H9 (cell line): ENCODE measurements at regions not wholly inside any gene's neighbourhood (a gene's known extent, or its start where the extent isn't known, plus 50 kb on each side); places are given as distances from the start of the nearest gene placed in this dataset.

Source experiments
- DNase-seq: peaks from one replicate; pipeline ENCODE4 v3.0.0-alpha.2; 2017
- H2AFZ ChIP-seq: one replicate; pipeline ENCODE4 v1.6.1; 2013; ENCODE audit warnings: mild to moderate bottlenecking, low read length, control low read depth, moderate library complexity
- H2AK5ac ChIP-seq: 2 replicates; pipeline ENCODE4 v1.6.1; 2013; ENCODE audit warnings: low read length, control low read depth, mixed read lengths; ENCODE audit not compliant: insufficient read length
- H2BK120ac ChIP-seq: one replicate; pipeline ENCODE4 v1.6.1; 2013; ENCODE audit warnings: low read depth, mild to moderate bottlenecking, low read length, control low read depth, inconsistent platforms; ENCODE audit not compliant: poor library complexity, severe bottlenecking
- H2BK12ac ChIP-seq: 2 replicates; pipeline ENCODE4 v1.6.1; 2013; ENCODE audit warnings: low read length, control low read depth, mixed read lengths, low read depth; ENCODE audit not compliant: insufficient read length
- H2BK15ac ChIP-seq: 2 replicates; pipeline ENCODE4 v1.6.1; 2013; ENCODE audit warnings: low read depth, low read length, control low read depth
- H2BK20ac ChIP-seq: one replicate; pipeline ENCODE4 v1.6.1; 2013; ENCODE audit warnings: low read depth, mild to moderate bottlenecking, low read length, control low read depth, inconsistent platforms; ENCODE audit not compliant: poor library complexity, severe bottlenecking
- H2BK5ac ChIP-seq: 2 replicates; pipeline ENCODE4 v1.6.1; 2013; ENCODE audit warnings: low read length, control low read depth, mixed read lengths; ENCODE audit not compliant: insufficient read length
- H3K14ac ChIP-seq: 2 replicates; pipeline ENCODE4 v1.6.1; 2013; ENCODE audit warnings: low read length, control low read depth; ENCODE audit not compliant: insufficient read depth
- H3K18ac ChIP-seq: 2 replicates; pipeline ENCODE4 v1.6.1; 2013; ENCODE audit warnings: low read depth, mild to moderate bottlenecking, mixed read lengths, low read length, control low read depth; ENCODE audit not compliant: insufficient read length
- H3K23ac ChIP-seq: 2 replicates; pipeline ENCODE4 v1.6.1; 2013; ENCODE audit warnings: low read length, control low read depth, mixed read lengths, low read depth; ENCODE audit not compliant: insufficient read length
- H3K23me2 ChIP-seq: 2 replicates; pipeline ENCODE4 v1.6.1; 2013; ENCODE audit warnings: low read depth, mild to moderate bottlenecking, mixed read lengths, low read length, control low read depth; ENCODE audit not compliant: insufficient read length, poor library complexity, severe bottlenecking
- H3K27ac ChIP-seq: 2 replicates; pipeline ENCODE4 v1.5.1; 2013; ENCODE audit warnings: low read length, control low read depth, mixed read lengths, low read depth; ENCODE audit not compliant: insufficient read length
- H3K27me3 ChIP-seq: 2 replicates; pipeline ENCODE4 v1.6.1; 2013; ENCODE audit warnings: low read length, control low read depth, inconsistent platforms; ENCODE audit not compliant: insufficient read depth
- H3K4ac ChIP-seq: 2 replicates; pipeline ENCODE4 v1.6.1; 2013; ENCODE audit warnings: low read depth, mild to moderate bottlenecking, control low read depth, inconsistent platforms, low read length, moderate library complexity
- H3K4me1 ChIP-seq: 2 replicates; pipeline ENCODE4 v1.6.1; 2013; ENCODE audit warnings: low read length, control low read depth, inconsistent platforms; ENCODE audit not compliant: insufficient read depth
- H3K4me2 ChIP-seq: 2 replicates; pipeline ENCODE4 v1.6.1; 2013; ENCODE audit warnings: low read length, control low read depth, mixed read lengths; ENCODE audit not compliant: insufficient read length, insufficient read depth
- H3K56ac ChIP-seq: 2 replicates; pipeline ENCODE4 v1.6.1; 2013; ENCODE audit warnings: low read depth, mild to moderate bottlenecking, mixed read lengths, low read length, control low read depth; ENCODE audit not compliant: insufficient read length
- H3K79me1 ChIP-seq: 2 replicates; pipeline ENCODE4 v1.6.1; 2013; ENCODE audit warnings: low read depth, mild to moderate bottlenecking, moderate library complexity, low read length, control low read depth, inconsistent platforms; ENCODE audit not compliant: insufficient read depth, poor library complexity, severe bottlenecking
- H3K79me2 ChIP-seq: 2 replicates; pipeline ENCODE4 v1.6.1; 2013; ENCODE audit warnings: low read length, control low read depth, inconsistent platforms; ENCODE audit not compliant: insufficient read depth
- H3K9ac ChIP-seq: 2 replicates; pipeline ENCODE4 v1.6.1; 2013; ENCODE audit warnings: low read length, control low read depth, mixed read lengths; ENCODE audit not compliant: insufficient read length; ENCODE audit errors: extremely low read depth
- H3K9me3 ChIP-seq: one replicate; pipeline ENCODE4 v1.6.1; 2013; ENCODE audit warnings: low read depth, low read length, inconsistent platforms; ENCODE audit not compliant: control insufficient read depth
- H3T11ph ChIP-seq: one replicate; pipeline ENCODE4 v1.6.1; 2013; ENCODE audit warnings: mild to moderate bottlenecking, low read length, control low read depth, inconsistent platforms
- H4K20me1 ChIP-seq: one replicate; pipeline ENCODE4 v1.6.1; 2013; ENCODE audit not compliant: control insufficient read depth, insufficient read length, insufficient read depth
- H4K5ac ChIP-seq: 2 replicates; pipeline ENCODE4 v1.6.1; 2013; ENCODE audit warnings: low read depth, mild to moderate bottlenecking, mixed read lengths, low read length, control low read depth; ENCODE audit not compliant: insufficient read length
- H4K8ac ChIP-seq: replicated peaks from 2 replicates; pipeline ENCODE4 v1.6.1; 2013; ENCODE audit warnings: low read length, control low read depth, mixed read lengths, low read depth; ENCODE audit not compliant: insufficient read length
- H4K91ac ChIP-seq: 2 replicates; pipeline ENCODE4 v1.6.1; 2013; ENCODE audit warnings: low read depth, mild to moderate bottlenecking, moderate library complexity, mixed read lengths, low read length, control low read depth; ENCODE audit not compliant: insufficient read length
- H3K27ac Mint-ChIP-seq, 3 experiments: 2 replicates in 2 of 3; 3 replicates in 1 of 3; pipeline ENCODE4 v1.8.0; 2020 to 2021; ENCODE audit warnings: mixed read lengths in 3 of 3, mild to moderate bottlenecking in 1 of 3, moderate library complexity in 1 of 3
- H3K27me3 Mint-ChIP-seq: 2 replicates; pipeline ENCODE4 v1.8.0; 2021; ENCODE audit warnings: low read depth, mild to moderate bottlenecking, moderate library complexity, mixed read lengths
- H3K36me3 Mint-ChIP-seq, 3 experiments: 2 replicates in 2 of 3; 3 replicates in 1 of 3; pipeline ENCODE4 v1.8.0; 2020 to 2021; ENCODE audit warnings: low read depth in 3 of 3, mixed read lengths in 3 of 3; ENCODE audit not compliant: insufficient read depth in 1 of 3
- H3K4me1 Mint-ChIP-seq, 2 experiments: 2 replicates each; pipeline ENCODE4 v1.8.0; 2020; ENCODE audit warnings: mixed read lengths in 2 of 2
- H3K4me3 Mint-ChIP-seq, 2 experiments: 2 replicates in 1 of 2; 3 replicates in 1 of 2; pipeline ENCODE4 v1.8.0; 2020 to 2021; ENCODE audit warnings: mild to moderate bottlenecking in 2 of 2, mixed read lengths in 2 of 2, moderate library complexity in 1 of 2
- H3K9me3 Mint-ChIP-seq, 2 experiments: 2 replicates in 1 of 2; 3 replicates in 1 of 2; pipeline ENCODE4 v1.8.0; 2020; ENCODE audit warnings: mild to moderate bottlenecking in 2 of 2, mixed read lengths in 2 of 2, moderate library complexity in 1 of 2
- CTCF ChIP-seq: fragments of 200-600 bp; sonication (generic); conservative IDR thresholded peaks from 3 replicates; pipeline ENCODE4 v1.8.0; 2021; ENCODE audit warnings: antibody characterized with exemption, mild to moderate bottlenecking
- WGBS: extraction: QIAGEN DNeasy Blood & Tissue Kit; methylation state at CpG from one replicate; pipeline ENCODE4 v1.1.7; 2013; ENCODE audit warnings: missing lambda C conversion rate, low lambda C conversion rate, mixed read lengths; ENCODE audit not compliant: insufficient read length; ENCODE audit errors: extremely low coverage; 5-methylcytosine and 5-hydroxymethylcytosine counted together

DNA sequence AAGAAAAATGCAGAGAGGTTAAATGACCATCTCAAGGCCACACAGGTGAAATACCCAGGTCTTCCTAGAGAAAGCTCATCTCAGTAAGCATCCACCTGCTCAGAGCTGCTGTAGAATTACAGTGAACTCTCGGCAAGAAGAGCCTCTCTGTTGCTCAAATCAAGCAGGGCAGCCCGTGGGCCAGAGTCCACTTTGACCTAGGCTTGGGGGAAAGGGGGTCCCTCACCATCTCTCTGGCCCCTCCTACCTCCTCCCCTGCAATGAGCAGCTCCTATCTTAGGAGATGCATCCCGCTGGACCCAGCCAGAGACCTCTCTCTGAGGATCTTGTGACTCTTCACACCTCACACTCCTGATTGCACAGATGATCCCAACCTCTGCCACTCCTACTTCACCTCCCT is 364.7 kb downstream of the PTPRU start:
- H3K56ac ChIP-seq, result no peak overlapping the region
- H2BK12ac ChIP-seq, result no peak overlapping the region
- H3K9ac ChIP-seq, result no peak overlapping the region
- H2BK20ac ChIP-seq, result no peak overlapping the region
- H2BK5ac ChIP-seq, result no peak overlapping the region
- Mint-ChIP-seq H3K27me3 (peaks cover 7% of the 10 kb centered on the region), H3K4me1 (peaks cover 0 to 5% of the 10 kb centered on the region in 2 experiments; a peak in 1 of 4 replicates), H3K36me3 (peaks cover 0 to 4% (median 0%) of the 10 kb centered on the region in 3 experiments; a peak in 2 of 7 replicates), H3K9me3 (peaks cover 4 to 10% of the 10 kb centered on the region in 2 experiments; a peak in 4 of 5 replicates), H3K4me3 (no peak overlapping the region), H3K27ac (no peak overlapping the region)
- DNase-seq, result no peak
- no peak for TF ChIP-seq CTCF
- no peak overlapping the region for H3K4ac ChIP-seq
- no peak overlapping the region for H2BK120ac ChIP-seq
- H2BK15ac ChIP-seq, result no peak overlapping the region
- WGBS, result no CpG with 5 or more reads among the region's 3 CpGs
- H3K23ac ChIP-seq, result no peak overlapping the region
- H3K18ac ChIP-seq, result no peak overlapping the region
- no peaks in the 10 kb centered on the region for H3K79me1 ChIP-seq
- no peak overlapping the region for H2AFZ ChIP-seq
- H4K5ac ChIP-seq, result no peak overlapping the region
- H3T11ph ChIP-seq, result no peak overlapping the region
- H3K23me2 ChIP-seq, result no peaks in the 10 kb centered on the region
- no peak overlapping the region for H3K27ac ChIP-seq
- no peaks in the 10 kb centered on the region for H3K27me3 ChIP-seq
- H3K79me2 ChIP-seq, result no peaks in the 10 kb centered on the region
- no peak overlapping the region for H4K8ac ChIP-seq
- H4K91ac ChIP-seq, result no peak overlapping the region
- no peak overlapping the region for H3K14ac ChIP-seq
- no peaks in the 10 kb centered on the region for H3K4me1 ChIP-seq
- H2AK5ac ChIP-seq, result no peak overlapping the region
- H3K4me2 ChIP-seq, result no peak overlapping the region
- H3K9me3 ChIP-seq, result no peaks in the 10 kb centered on the region
- H4K20me1 ChIP-seq, result no peaks in the 10 kb centered on the region
